Activated T-cell treated with anti-CD3 and anti-CD28 coated beads, Interleukin-2, amount 50 U/mL, for 24 hours (primary cell): ENCODE measurements at regions not wholly inside any gene's neighbourhood (a gene's known extent, or its start where the extent isn't known, plus 50 kb on each side); places are given as distances from the start of the nearest gene placed in this dataset.
"Not testable (repeated sequence)": the region's sequence is repeated elsewhere in the genome, so short reads cannot be mapped to it uniquely, and the experiment has no call there.

ENCODE experiments used
- DNase-seq: peaks from one replicate; pipeline ENCODE4 v3.0.0-alpha.2; 2020
- H3K27ac Mint-ChIP-seq: 2 replicates; pipeline ENCODE4 v1.8.0; 2020; ENCODE audit warnings: mild to moderate bottlenecking, mixed read lengths
- H3K27me3 Mint-ChIP-seq: 2 replicates; pipeline ENCODE4 v1.8.0; 2020; ENCODE audit warnings: mixed read lengths
- H3K36me3 Mint-ChIP-seq: 2 replicates; pipeline ENCODE4 v1.8.0; 2020; ENCODE audit warnings: low read depth, mixed read lengths
- H3K4me1 Mint-ChIP-seq: 2 replicates; pipeline ENCODE4 v1.8.0; 2020; ENCODE audit warnings: low read depth, mixed read lengths
- H3K4me3 Mint-ChIP-seq: 2 replicates; pipeline ENCODE4 v1.8.0; 2020; ENCODE audit warnings: mild to moderate bottlenecking, moderate library complexity, mixed read lengths
- H3K9me3 Mint-ChIP-seq: 2 replicates; pipeline ENCODE4 v1.8.0; 2020; ENCODE audit warnings: mixed read lengths

DNA sequence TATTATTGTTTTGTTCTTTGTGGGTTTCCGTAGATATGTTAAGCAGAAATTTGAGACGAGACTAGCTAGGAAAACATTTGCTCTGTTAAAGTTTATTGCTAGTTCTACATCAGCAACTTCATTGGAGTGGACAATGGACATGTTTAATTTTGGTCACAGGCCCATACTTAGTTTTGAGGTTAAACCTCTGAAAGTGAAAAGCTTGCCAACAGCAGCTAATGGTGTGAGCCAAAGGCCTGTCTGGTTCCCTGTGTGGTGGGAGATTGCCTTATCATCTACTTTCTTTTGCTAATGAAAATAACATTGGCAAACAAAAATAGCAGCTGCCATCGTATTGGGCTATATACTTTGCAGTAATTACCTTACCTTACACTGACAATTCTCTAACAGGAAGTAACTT, 388.4 kb upstream of the FZD8 start:
- Mint-ChIP-seq H3K36me3 (no peaks in the 10 kb centered on the region), H3K4me1 (no peaks in the 10 kb centered on the region), H3K4me3 (no peak overlapping the region), H3K27ac (no peak overlapping the region), H3K27me3 (no peaks in the 10 kb centered on the region), H3K9me3 (no peaks in the 10 kb centered on the region)
- DNase-seq: no peak

DNA sequence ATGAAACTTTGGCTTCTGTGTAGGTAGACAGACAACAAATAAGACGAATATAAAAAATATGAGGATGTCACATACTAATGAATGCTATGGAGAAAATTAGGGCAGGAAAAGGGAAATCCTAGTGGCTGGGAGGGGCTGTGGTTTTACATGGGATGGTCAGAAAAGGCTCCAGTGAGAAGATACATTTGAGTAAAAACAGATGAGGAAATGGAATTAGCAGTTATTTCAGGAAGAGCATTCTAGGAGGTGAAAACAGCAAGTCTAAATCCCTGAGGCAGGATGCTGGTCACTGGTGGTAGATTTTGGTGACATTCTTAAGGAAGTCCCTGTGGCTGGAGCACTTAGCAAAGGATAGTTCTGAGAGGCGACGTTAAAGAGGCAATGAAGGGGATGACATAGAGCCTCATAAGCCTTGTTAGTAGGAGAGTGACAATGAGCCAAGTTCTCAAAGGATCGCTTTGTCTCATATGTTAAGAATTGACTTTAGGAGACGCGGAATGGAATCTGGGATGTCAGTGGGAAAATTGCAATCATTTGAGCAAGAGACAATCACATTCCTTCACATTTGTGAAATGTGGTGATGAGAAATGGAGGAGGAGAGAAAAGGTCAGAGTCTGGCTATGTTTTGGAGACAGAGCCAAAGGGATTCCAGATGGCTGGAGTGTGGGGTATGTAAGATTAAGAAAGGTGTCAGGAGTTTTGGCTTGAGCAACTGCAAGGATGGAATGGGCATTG, 384.7 kb upstream of the FZD8 start:
- Mint-ChIP-seq H3K4me1 (no peaks in the 10 kb centered on the region), H3K27me3 (no peaks in the 10 kb centered on the region), H3K9me3 (no peaks in the 10 kb centered on the region), H3K27ac (no peak overlapping the region), H3K36me3 (no peaks in the 10 kb centered on the region), H3K4me3 (no peak overlapping the region)
- no peak for DNase-seq

DNA sequence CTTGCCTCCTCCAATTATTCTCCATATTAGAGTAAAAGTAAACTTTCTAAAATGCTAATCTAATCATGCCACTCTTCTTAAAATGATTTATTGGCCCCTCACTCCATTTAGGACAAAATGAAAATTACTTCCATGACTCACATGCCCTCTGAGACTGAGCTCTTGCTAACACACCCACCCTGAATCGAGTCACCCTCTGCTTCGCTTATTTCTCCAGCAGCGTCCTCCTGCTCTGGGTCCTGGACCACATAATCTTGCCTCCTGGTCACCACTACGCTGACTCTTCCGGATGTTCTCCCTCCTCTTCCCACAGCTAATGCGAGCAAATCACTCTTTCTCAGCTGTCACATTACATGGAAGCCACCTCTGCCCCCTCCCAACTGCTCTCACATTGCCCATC, 384.0 kb upstream of the FZD8 start:
- Mint-ChIP-seq H3K4me3 (no peak overlapping the region), H3K9me3 (no peaks in the 10 kb centered on the region), H3K36me3 (no peaks in the 10 kb centered on the region), H3K27me3 (no peaks in the 10 kb centered on the region), H3K27ac (no peak overlapping the region), H3K4me1 (no peaks in the 10 kb centered on the region)
- DNase-seq: no peak

DNA sequence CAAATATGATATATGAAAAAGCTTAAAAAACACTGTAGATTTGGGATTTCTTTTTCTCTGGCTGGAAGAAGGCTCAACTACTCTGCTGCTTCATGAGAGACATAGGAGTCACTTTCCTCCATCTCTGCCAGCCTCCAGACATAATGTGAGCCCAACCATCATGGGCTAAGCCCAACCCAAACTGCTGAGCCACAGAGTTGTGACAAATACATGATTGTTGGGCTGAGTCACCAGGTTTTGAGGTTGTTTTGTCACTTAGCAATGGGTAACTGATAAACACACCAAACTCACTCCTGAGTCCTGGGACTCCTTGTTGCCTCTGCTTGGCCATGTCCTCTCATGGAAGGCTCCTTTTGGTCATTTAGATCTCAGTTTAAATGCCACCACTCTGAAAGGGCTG, 381.8 kb upstream of the FZD8 start:
- Mint-ChIP-seq H3K4me3 (no peak overlapping the region), H3K9me3 (no peaks in the 10 kb centered on the region), H3K36me3 (no peaks in the 10 kb centered on the region), H3K4me1 (no peaks in the 10 kb centered on the region), H3K27me3 (no peaks in the 10 kb centered on the region), H3K27ac (no peak overlapping the region)
- no peak for DNase-seq

DNA sequence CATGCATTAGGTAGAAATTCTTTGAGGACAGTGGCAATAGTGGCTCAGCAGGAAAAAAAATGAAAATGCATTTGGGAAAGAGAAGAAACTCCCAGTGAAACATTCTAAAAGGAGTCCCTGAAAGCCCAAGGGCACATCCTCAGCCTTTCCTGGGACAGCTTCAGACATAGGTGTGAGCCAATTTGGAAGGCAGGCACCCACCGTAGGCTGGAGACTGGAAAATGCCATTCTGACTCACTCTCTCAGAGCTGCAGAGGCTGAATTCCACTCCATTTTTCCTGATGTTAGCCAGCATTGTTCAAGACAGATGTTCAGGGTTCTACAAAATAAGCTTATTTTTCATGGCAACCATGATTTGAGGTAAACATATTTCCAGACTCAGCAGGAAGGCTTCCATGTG, 379.0 kb upstream of the FZD8 start:
- Mint-ChIP-seq H3K36me3 (no peaks in the 10 kb centered on the region), H3K4me3 (no peak overlapping the region), H3K4me1 (no peaks in the 10 kb centered on the region), H3K9me3 (no peaks in the 10 kb centered on the region), H3K27ac (no peak overlapping the region), H3K27me3 (no peaks in the 10 kb centered on the region)
- DNase-seq: no peak

DNA sequence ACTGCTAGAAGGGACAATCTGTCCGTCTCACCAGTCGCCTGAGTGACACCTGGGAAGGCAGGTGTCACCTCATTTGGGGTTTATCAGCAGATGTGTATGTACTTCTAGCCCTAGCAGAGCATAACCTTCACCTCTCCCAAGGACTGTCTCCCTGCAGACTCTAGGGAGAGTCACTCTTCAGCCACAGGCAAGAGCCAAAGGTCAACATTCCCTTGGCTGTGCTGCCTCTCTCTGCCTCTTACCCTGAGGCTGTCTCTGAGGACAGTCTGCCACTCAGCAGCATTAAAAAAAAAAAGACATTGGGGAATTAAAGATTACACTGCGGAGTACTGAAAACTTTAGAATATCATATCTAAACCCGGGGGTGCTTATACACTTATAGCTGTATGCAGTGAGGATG, 377.7 kb upstream of the FZD8 start:
- Mint-ChIP-seq H3K27ac (no peak overlapping the region), H3K27me3 (no peaks in the 10 kb centered on the region), H3K4me3 (no peak overlapping the region), H3K4me1 (no peaks in the 10 kb centered on the region), H3K9me3 (no peaks in the 10 kb centered on the region), H3K36me3 (no peaks in the 10 kb centered on the region)
- no peak for DNase-seq

DNA sequence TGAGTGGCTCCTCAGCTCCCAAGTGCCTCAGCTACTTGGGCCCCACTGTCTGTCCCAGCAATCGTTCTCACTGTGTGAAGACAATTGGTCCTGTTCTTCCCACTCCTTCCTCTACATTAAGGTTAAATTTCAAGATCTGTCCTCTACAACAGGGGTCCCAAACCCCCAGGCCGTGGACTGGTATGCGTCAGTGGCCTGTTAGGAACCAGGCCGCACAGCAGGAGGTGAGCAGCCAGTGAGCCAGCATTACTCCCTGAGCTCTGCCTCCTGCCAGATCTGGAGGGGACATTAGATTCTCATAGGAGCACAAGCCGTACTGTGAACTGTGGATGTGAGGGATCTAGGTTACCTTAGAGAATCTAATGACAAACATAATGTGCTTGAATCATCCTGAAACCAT, 376.9 kb upstream of the FZD8 start:
- Mint-ChIP-seq H3K36me3 (no peaks in the 10 kb centered on the region), H3K4me1 (no peaks in the 10 kb centered on the region), H3K27ac (no peak overlapping the region), H3K27me3 (no peaks in the 10 kb centered on the region), H3K9me3 (peaks cover 2% of the 10 kb centered on the region), H3K4me3 (no peak overlapping the region)
- no peak for DNase-seq

DNA sequence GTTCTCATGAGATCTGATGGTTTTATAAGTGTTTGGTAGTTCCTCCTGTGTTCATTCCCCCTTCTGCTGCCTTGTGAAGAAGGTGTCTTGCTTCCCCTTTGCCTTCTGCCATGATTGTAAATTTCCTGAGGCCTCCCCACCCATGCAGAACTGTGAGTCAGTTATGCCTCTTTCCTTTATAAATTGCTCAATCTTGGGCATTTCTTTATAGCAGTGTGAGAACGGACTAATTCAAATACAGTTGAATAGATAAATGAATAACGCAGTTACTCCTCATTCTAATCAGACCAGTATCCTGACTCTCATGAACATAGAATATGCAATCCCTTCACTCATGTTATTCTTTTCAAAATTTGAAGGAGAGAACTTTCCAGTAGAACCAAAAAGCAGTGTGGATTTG, 375.0 kb upstream of the FZD8 start:
- DNase-seq: no peak
- Mint-ChIP-seq H3K27ac (no peak overlapping the region), H3K4me3 (no peak overlapping the region), H3K9me3 (peaks cover 4% of the 10 kb centered on the region), H3K36me3 (no peaks in the 10 kb centered on the region), H3K27me3 (no peaks in the 10 kb centered on the region), H3K4me1 (no peaks in the 10 kb centered on the region)

DNA sequence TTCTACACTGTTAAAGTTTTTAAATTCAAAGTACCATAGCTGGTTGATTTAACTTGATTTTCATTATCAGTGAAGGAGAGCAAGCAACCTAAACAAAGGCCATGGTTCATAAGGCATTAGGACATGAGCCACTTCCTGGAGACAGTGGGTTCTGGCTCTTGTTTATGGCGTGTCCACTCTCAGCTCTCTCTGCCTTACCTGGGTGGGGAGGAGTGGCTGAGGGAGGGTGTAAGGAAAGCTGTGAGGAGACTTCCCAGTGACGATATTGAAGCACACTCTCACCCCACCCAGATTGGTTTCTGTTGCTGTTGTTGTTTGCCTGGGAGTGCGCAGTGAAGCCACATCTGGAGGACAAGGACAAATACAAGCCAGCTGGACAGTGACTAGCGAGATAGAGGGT, 365.3 kb upstream of the FZD8 start:
- Mint-ChIP-seq H3K36me3 (no peaks in the 10 kb centered on the region), H3K27ac (no peak overlapping the region), H3K4me3 (no peak overlapping the region), H3K27me3 (no peaks in the 10 kb centered on the region), H3K9me3 (peaks cover 19% of the 10 kb centered on the region), H3K4me1 (no peaks in the 10 kb centered on the region)
- DNase-seq: no peak

DNA sequence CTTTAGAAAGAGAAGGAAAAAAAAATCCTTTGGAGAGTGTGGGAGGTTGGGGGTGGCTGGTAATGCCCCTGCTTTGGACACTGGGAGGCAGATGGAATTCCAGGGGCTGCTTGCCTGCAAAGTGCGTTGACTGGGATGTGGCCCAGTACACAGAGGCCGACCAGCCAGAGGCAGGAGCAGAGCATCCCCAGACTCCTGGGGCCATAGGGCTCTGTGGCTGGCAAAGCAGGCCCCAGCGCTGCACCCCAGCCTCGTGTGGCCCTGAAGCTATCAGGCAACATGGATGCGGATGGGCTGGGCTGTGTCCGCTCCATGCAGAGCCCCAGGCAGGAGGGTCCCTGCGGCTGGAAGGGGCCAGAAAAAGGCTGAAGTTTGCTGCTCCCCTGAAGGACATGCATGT, 361.6 kb upstream of the FZD8 start:
- DNase-seq: no peak
- Mint-ChIP-seq H3K4me1 (no peaks in the 10 kb centered on the region), H3K27me3 (no peaks in the 10 kb centered on the region), H3K9me3 (peaks cover 25% of the 10 kb centered on the region), H3K27ac (no peak overlapping the region), H3K4me3 (no peak overlapping the region), H3K36me3 (no peaks in the 10 kb centered on the region)

DNA sequence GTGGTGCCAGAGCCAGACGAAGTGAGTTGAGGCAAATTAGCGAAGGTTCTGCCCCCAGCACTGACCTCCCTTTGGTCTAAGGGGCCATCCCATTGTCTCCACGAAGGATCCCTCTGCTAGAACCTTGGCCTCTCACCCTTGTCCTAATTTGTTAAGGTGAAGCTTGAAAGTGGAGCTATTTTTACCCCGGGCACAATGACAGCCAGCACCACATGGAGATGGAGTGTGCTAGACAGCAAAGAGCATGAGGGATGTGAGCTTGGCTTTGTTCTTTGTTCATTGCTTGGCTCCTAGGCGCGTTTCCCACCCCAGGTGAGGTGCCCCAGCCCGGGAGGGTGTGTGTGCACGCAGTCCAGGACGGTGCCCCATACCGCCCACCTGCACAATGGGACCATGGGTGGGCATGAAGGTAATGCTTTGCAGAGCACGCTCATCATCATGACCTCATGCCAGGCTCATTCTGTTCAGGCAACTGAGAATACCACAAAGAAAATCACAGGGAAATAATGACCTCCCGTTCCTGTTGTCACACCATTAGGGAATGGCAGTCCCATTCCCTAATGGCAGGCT, 361.0 kb upstream of the FZD8 start:
- DNase-seq: no peak
- no peak overlapping the region for H3K4me3 Mint-ChIP-seq
- H3K27me3 Mint-ChIP-seq: no peaks in the 10 kb centered on the region
- peaks cover 25% of the 10 kb centered on the region for H3K9me3 Mint-ChIP-seq
- no peak overlapping the region for H3K27ac Mint-ChIP-seq
- H3K4me1 Mint-ChIP-seq: no peaks in the 10 kb centered on the region
- H3K36me3 Mint-ChIP-seq: no peaks in the 10 kb centered on the region

DNA sequence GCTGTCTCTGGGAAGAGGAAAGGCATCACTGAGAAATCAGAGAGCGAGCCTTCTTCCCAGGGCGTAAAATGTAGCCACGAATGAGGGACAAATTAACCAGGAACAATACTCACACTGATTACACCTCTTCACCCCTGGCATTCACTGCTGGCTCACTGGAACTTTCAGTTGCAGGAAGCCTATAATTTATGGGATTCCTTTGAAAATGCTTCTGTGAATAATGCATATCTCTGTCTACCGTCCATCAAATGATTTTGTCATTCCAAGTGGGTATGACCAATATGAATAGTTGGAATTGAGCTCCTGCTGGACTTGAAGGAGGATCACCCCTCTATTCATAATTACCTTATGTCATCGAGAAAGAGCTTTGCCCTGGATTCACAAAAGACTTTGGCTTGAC, 360.3 kb upstream of the FZD8 start:
- Mint-ChIP-seq H3K4me1 (no peaks in the 10 kb centered on the region), H3K27ac (no peak overlapping the region), H3K36me3 (no peaks in the 10 kb centered on the region), H3K9me3 (peaks cover 21% of the 10 kb centered on the region), H3K27me3 (no peaks in the 10 kb centered on the region), H3K4me3 (no peak overlapping the region)
- no peak for DNase-seq

DNA sequence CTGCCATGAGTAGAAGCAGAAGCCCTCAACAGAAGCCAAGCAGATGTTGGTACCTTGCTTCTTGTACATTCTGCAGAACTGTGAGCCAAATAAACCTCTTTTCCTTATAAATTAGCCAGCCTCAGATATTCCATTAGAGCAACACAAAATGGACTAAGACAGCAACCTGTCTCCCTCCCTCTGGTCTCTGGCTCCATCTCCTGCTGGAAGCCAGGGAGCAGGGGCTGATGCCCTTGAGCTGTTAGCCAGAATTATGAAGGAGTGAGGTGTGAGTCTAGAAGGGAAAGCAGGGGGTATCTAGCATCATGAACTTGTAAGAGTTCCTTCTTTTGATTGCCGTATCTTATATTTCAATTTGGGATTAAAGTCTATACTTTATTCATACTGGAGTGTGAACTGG, 358.7 kb upstream of the FZD8 start:
- H3K27me3 Mint-ChIP-seq, DNase-seq, H3K4me3 Mint-ChIP-seq, H3K27ac Mint-ChIP-seq, H3K36me3 Mint-ChIP-seq, H3K4me1 Mint-ChIP-seq: not testable (repeated sequence)
- peaks cover 16% of the 10 kb centered on the region for H3K9me3 Mint-ChIP-seq

DNA sequence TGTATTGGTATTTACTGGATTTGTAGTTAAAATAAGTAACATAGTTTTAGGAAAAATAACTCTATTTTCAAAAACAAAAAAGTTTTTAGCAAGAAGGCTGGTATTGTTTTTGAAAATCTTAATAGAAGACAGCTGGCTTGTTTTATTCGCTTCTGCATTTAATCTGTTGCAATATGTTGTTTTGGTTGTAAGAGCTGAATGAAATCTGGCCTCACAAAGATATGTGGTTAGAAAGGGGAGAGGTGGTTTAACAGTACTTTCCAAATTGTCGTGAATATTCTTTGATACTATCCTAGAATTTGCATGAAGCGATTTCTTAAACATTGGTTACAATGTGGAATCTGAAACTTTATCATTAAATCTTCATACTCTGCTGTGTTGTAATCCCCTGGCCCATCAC, 355.9 kb upstream of the FZD8 start:
- no peaks in the 10 kb centered on the region for H3K27me3 Mint-ChIP-seq
- H3K9me3 Mint-ChIP-seq: peaks cover 6% of the 10 kb centered on the region
- H3K4me3 Mint-ChIP-seq: no peak overlapping the region
- H3K36me3 Mint-ChIP-seq: no peaks in the 10 kb centered on the region
- H3K4me1 Mint-ChIP-seq: no peaks in the 10 kb centered on the region
- no peak overlapping the region for H3K27ac Mint-ChIP-seq
- DNase-seq: no peak

DNA sequence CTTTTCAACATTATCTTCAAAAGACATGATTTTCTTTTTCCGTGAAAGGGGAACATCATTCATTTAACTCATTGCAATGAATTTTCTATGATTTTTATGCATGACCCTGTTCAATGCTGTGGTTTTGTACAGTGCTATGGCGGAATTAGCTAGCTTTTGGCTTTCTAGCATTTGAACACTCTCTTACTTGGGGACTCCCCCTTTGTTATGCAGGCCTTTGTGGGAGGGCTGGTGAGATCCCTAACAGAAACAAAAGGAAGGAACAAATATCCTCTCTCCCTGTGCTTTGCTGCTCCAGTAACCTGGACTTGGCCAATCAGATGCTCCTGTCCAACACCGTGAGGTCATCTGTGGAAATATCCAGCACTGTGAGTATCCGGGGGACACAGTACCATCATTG, 353.4 kb upstream of the FZD8 start:
- Mint-ChIP-seq H3K9me3 (no peaks in the 10 kb centered on the region), H3K27me3 (no peaks in the 10 kb centered on the region), H3K27ac (no peak overlapping the region), H3K4me1 (no peaks in the 10 kb centered on the region), H3K4me3 (no peak overlapping the region), H3K36me3 (no peaks in the 10 kb centered on the region)
- DNase-seq: no peak
